DMS53 treated with DMSO at 0.1 percent for 48 hours (cell line): ENCODE measurements at regions not wholly inside any gene's neighbourhood (a gene's known extent, or its start where the extent isn't known, plus 50 kb on each side); places are given as distances from the start of the nearest gene placed in this dataset.
A peak's percentile ranks its signal among the peaks of the same experiment; 100 is the strongest.
"Not testable (repeated sequence)": the region's sequence is repeated elsewhere in the genome, so short reads cannot be mapped to it uniquely, and the experiment has no call there.

Experiments used
- DNase-seq: peaks from one replicate; lab custom pipeline; 2025; ENCODE audit not compliant: unreplicated experiment; lab: John Stamatoyannopoulos, UW

- no peak for DNase-seq
These were observed 103.3 kb upstream of the BTG1 start for GRCh38 chr12:92248977-92249376.

- no peak for DNase-seq
These were observed 98.4 kb upstream of the BTG1 start for GRCh38 chr12:92244036-92244435.

- no peak for DNase-seq
These were observed 97.3 kb upstream of the BTG1 start for GRCh38 chr12:92242907-92243306.

GRCh38 chr12:92237762-92238523 lies 92.3 kb upstream of the BTG1 start:
- DNase-seq, result no peak

GRCh38 chr12:92237262-92237661 lies 91.6 kb upstream of the BTG1 start:
- DNase-seq, result no peak

GRCh38 chr12:92235703-92236472 lies 90.2 kb upstream of the BTG1 start:
- no peak for DNase-seq

GRCh38 chr12:92234533-92234932 lies 88.9 kb upstream of the BTG1 start:
- no peak for DNase-seq

GRCh38 chr12:92233346-92234015 lies 87.8 kb upstream of the BTG1 start:
- DNase-seq, result no peak

- not testable (repeated sequence) for DNase-seq
These were observed 86.8 kb upstream of the BTG1 start for GRCh38 chr12:92232371-92232932.

GRCh38 chr12:92231945-92232344 lies 86.3 kb upstream of the BTG1 start:
- DNase-seq, result not testable (repeated sequence)

- DNase-seq, result not testable (repeated sequence)
These were observed 85.9 kb upstream of the BTG1 start for GRCh38 chr12:92231532-92231931.

GRCh38 chr12:92229381-92229780 lies 83.7 kb upstream of the BTG1 start:
- no peak for DNase-seq

GRCh38 chr12:92226961-92227360 lies 81.3 kb upstream of the BTG1 start:
- no peak for DNase-seq

- no peak for DNase-seq
These were observed 80.5 kb upstream of the BTG1 start for GRCh38 chr12:92226071-92226661.

GRCh38 chr12:92224685-92225331 lies 79.2 kb upstream of the BTG1 start:
- peak; percentile 61 for DNase-seq

- no peak for DNase-seq
These were observed 77.8 kb upstream of the BTG1 start for GRCh38 chr12:92223481-92223880.

GRCh38 chr12:92221656-92222315 lies 76.1 kb upstream of the BTG1 start:
- no peak for DNase-seq

GRCh38 chr12:92218394-92219077 lies 72.9 kb upstream of the BTG1 start:
- no peak for DNase-seq

- no peak for DNase-seq
These were observed 70.4 kb upstream of the BTG1 start for GRCh38 chr12:92216092-92216491.

- DNase-seq, result no peak
These were observed 69.7 kb upstream of the BTG1 start for GRCh38 chr12:92215358-92215757.
